Tibial nerve (tissue), 4 donors: ENCODE measurements at regions not wholly inside any gene's neighbourhood (a gene's known extent, or its start where the extent isn't known, plus 50 kb on each side); places are given as distances from the start of the nearest gene placed in this dataset.
A peak's percentile ranks its signal among the peaks of the same experiment; 100 is the strongest.

Experiments
- DNase-seq, 2 donors: peaks; one replicate each; pipeline ENCODE4 v3.0.0-alpha.2; 2019; ENCODE audit warnings: low spot score in 2 of 2
- H3K27ac ChIP-seq, 4 donors: fragments of 200-600 bp; sonication (generic) in 3 of 4; one replicate each; pipeline ENCODE4 v1.5.1; 2017 to 2019; ENCODE audit warnings: mild to moderate bottlenecking in 1 of 4
- H3K27me3 ChIP-seq, 2 donors: fragments of 200-600 bp; sonication (generic) in 1 of 2; one replicate each; pipeline versions ENCODE4 v1.5.1 to v1.6.0; 2017 to 2019
- H3K36me3 ChIP-seq, 3 donors: fragments of 200-600 bp; sonication (generic); one replicate each; pipeline ENCODE4 v1.5.1; 2018 to 2019
- H3K4me1 ChIP-seq, 4 donors: fragments of 200-600 bp; sonication (generic) in 3 of 4; one replicate each; pipeline ENCODE4 v1.5.1; 2017 to 2019
- H3K4me3 ChIP-seq, 4 donors: fragments of 200-600 bp; sonication (generic) in 3 of 4; one replicate each; pipeline ENCODE4 v1.5.1; 2017 to 2019; ENCODE audit warnings: mild to moderate bottlenecking in 1 of 4, moderate library complexity in 1 of 4
- H3K9me3 ChIP-seq, 4 donors: fragments of 200-600 bp; sonication (generic) in 3 of 4; one replicate each; pipeline ENCODE4 v1.5.1; 2017 to 2019
- EP300 ChIP-seq, 2 donors: sonication (generic); formaldehyde crosslinking; IDR thresholded peaks; one replicate each; pipeline ENCODE4 v1.6.1; 2017; ENCODE audit warnings: antibody characterized with exemption in 2 of 2, mild to moderate bottlenecking in 1 of 2
- POLR2A ChIP-seq, 2 donors: fragments of 450-650 bp; IDR thresholded peaks; one replicate each; pipeline ENCODE4 v1.6.1; 2017; ENCODE audit warnings: antibody characterized with exemption in 2 of 2, mild to moderate bottlenecking in 2 of 2, moderate library complexity in 2 of 2
- WGBS, 2 donors: methylation state at CpG; one replicate each; pipeline ENCODE4 v1.1.5; 2018; 5-methylcytosine and 5-hydroxymethylcytosine counted together
- TF ChIP-seq, protein P1 (sequence below), 5 experiments: fragments of 200-600 bp in 3 of 5; fragments of 450-650 bp in 2 of 5; sonication (generic) in 3 of 5; IDR thresholded peaks; one replicate each; pipeline ENCODE4 v1.5.1; 2016 to 2019; ENCODE audit warnings: antibody characterized with exemption in 5 of 5, mild to moderate bottlenecking in 3 of 5, moderate library complexity in 2 of 5

DNA sequence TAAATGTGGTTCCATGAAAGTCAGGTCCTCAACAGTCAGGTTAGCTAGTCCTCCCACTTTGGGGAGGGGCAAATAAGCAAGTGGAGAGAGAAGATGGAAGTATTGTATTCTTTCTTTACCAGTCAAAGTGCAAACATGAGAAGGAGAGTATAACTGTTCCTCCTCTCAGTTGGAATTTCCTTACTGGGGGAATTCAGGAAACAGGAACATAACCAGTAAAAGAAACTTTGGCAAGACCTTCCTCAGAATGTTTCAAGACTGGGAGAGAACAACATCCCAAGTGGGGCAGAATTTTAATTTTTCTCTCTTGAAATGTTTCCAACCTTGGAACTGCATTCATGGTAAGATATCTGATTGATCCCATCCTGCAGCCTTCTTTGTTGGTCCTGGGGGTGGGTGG lies 552.4 kb upstream of the TNP1 start:
- no peak for DNase-seq
- no peak for TF ChIP-seq EP300 (IDR thresholded peaks at IDR 0.05)
- Histone ChIP-seq H3K4me1 (peaks cover 0 to 41% (median 13%) of the 10 kb centered on the region in 4 donors), H3K4me3 (no peak overlapping the region), H3K27me3 (no peaks in the 10 kb centered on the region), H3K27ac (peak overlapping the region in 3 of 4 donors; percentile 41 to 78 (median 73)), H3K36me3 (no peaks in the 10 kb centered on the region), H3K9me3 (no peaks in the 10 kb centered on the region)

DNA sequence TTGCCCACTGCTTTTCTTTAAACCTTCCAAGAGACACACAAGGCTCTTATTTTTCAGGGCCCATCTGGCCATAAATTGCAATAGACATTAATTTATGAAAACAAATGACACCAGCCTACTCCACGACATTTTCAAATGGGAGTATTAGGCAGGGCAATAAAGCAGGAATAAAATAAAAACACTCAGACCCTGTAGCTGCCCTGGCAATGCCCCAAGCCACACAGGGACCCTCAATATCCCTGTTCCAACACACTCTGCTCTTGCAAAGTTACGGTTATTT lies 550.8 kb upstream of the TNP1 start:
- TF ChIP-seq POLR2A (IDR thresholded peaks at IDR 0.05) (no peak), EP300 (IDR thresholded peaks at IDR 0.05) (no peak)
- TF ChIP-seq, protein P1, sequence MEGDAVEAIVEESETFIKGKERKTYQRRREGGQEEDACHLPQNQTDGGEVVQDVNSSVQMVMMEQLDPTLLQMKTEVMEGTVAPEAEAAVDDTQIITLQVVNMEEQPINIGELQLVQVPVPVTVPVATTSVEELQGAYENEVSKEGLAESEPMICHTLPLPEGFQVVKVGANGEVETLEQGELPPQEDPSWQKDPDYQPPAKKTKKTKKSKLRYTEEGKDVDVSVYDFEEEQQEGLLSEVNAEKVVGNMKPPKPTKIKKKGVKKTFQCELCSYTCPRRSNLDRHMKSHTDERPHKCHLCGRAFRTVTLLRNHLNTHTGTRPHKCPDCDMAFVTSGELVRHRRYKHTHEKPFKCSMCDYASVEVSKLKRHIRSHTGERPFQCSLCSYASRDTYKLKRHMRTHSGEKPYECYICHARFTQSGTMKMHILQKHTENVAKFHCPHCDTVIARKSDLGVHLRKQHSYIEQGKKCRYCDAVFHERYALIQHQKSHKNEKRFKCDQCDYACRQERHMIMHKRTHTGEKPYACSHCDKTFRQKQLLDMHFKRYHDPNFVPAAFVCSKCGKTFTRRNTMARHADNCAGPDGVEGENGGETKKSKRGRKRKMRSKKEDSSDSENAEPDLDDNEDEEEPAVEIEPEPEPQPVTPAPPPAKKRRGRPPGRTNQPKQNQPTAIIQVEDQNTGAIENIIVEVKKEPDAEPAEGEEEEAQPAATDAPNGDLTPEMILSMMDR (IDR thresholded peaks at IDR 0.05): no peak
- WGBS, 2 donors: 32 to 34% methylated on average over 2 of the region's 2 CpGs

DNA sequence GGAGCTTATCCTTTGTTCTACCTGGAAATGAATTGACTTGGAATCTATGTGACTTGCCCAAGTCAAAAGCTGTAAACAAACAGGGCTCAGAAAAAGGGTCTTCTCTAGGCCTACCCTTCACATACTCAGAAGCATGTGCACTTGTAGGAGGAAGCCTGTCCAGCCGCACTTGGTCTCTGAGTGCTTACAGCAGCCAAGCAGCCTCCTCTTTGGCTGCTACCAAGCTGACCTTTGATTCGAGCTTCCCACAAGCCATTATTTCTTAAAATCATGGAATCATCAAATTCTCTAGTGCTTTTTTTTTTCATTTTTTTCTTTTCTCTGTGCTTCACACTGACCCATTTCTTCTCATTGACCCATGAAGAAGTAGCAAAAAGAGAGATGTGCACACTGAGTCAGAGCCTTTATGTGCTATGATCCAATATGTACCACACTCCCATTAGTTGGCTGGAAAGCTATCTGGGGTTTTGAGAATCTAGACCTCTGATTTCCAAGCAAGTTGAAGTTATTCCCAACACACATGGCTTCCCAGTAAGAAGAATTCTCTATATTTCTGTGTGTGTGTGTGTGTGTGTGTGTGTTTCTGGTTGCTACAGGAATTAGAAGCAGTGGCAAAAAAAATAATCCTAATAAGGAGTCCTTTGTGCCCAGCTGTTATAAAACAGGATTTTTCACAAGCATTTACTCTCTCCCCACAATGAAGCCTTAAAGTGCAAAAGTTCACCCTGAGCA lies 550.3 kb upstream of the TNP1 start:
- peak overlapping the region in 3 of 4 donors; percentile 35 to 73 (median 68) for H3K27ac ChIP-seq
- H3K9me3 ChIP-seq: no peaks in the 10 kb centered on the region
- H3K27me3 ChIP-seq: no peaks in the 10 kb centered on the region
- peaks cover 0 to 41% (median 13%) of the 10 kb centered on the region in 4 donors for H3K4me1 ChIP-seq
- H3K36me3 ChIP-seq: no peaks in the 10 kb centered on the region
- WGBS, 2 donors: 24 to 35% methylated on average over 2 of the region's 2 CpGs
- TF ChIP-seq EP300 (IDR thresholded peaks at IDR 0.05): peak in 1 of 2 donors; percentile 32
- TF ChIP-seq POLR2A (IDR thresholded peaks at IDR 0.05): no peak
- H3K4me3 ChIP-seq: no peak overlapping the region
- DNase-seq: no peak

More for the DNA sequence above, 550.8 kb upstream of the TNP1 start:
- Histone ChIP-seq H3K4me1 (peaks cover 0 to 41% (median 13%) of the 10 kb centered on the region in 4 donors), H3K36me3 (no peaks in the 10 kb centered on the region), H3K9me3 (no peaks in the 10 kb centered on the region), H3K27me3 (no peaks in the 10 kb centered on the region), H3K27ac (peak overlapping the region in 2 of 4 donors; percentile 68 to 73), H3K4me3 (no peak overlapping the region)
- no peak for DNase-seq

DNA sequence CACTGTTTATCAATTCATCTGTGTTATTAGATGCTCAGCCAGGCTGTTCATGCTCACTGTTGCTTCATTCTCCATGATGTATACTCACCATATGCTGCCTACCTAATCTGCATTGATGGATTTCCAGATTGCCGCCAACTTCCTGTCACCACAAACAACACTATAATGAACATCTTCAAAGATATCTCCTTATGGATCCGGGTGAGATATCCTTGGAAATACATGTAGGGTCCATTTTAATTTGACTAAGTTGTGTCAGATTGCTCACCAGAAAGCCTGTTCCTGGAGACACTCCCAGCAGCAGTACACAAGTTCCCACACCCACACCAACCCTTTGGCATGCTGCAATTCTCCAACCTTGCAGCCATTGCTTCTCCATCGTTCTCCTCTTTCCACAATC lies 547.5 kb upstream of the TNP1 start:
- H3K36me3 ChIP-seq: no peaks in the 10 kb centered on the region
- H3K9me3 ChIP-seq: no peaks in the 10 kb centered on the region
- peaks cover 0 to 49% (median 13%) of the 10 kb centered on the region in 4 donors for H3K4me1 ChIP-seq
- TF ChIP-seq, protein P1 (IDR thresholded peaks at IDR 0.05): no peak
- TF ChIP-seq EP300 (IDR thresholded peaks at IDR 0.05) (no peak), POLR2A (IDR thresholded peaks at IDR 0.05) (no peak)
- no peak overlapping the region for H3K4me3 ChIP-seq
- DNase-seq: no peak
- H3K27me3 ChIP-seq: no peaks in the 10 kb centered on the region
- no peak overlapping the region for H3K27ac ChIP-seq
- 84 to 90% methylated on average over 3 of the region's 3 CpGs for WGBS, 2 donors

DNA sequence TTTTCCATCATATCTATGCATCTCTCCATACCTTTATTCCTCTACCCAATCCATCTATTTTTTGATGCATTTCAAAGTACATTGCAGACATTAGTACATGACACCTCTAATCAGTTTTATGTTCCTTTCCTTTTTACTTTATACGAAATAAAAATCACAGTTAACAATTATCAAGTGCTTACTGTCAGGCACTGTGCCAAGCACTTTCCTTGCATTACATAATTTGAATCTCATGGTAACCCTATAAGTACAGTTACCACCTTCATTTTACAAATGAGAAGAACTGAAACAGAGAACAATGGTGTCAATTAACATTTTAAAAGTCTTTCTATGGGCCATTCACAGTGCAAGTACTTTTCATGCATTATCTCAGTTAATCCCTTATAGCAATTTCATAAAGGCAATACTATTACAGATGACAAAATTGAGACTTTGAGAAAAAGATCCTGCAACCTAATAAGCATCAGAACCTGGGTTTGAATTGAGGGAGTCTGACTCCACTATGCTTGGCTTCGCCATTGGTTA lies 544.4 kb upstream of the TNP1 start:
- H3K4me3 ChIP-seq: no peak overlapping the region
- peaks cover 0 to 18% (median 3%) of the 10 kb centered on the region in 4 donors for H3K4me1 ChIP-seq
- no peaks in the 10 kb centered on the region for H3K9me3 ChIP-seq
- WGBS, 2 donors: 63 to 64% methylated on average over 2 of the region's 2 CpGs
- DNase-seq: no peak
- no peaks in the 10 kb centered on the region for H3K36me3 ChIP-seq
- H3K27me3 ChIP-seq: no peaks in the 10 kb centered on the region
- TF ChIP-seq, protein P1 (IDR thresholded peaks at IDR 0.05): no peak
- TF ChIP-seq POLR2A (IDR thresholded peaks at IDR 0.05) (no peak), EP300 (IDR thresholded peaks at IDR 0.05) (no peak)
- H3K27ac ChIP-seq: no peak overlapping the region

DNA sequence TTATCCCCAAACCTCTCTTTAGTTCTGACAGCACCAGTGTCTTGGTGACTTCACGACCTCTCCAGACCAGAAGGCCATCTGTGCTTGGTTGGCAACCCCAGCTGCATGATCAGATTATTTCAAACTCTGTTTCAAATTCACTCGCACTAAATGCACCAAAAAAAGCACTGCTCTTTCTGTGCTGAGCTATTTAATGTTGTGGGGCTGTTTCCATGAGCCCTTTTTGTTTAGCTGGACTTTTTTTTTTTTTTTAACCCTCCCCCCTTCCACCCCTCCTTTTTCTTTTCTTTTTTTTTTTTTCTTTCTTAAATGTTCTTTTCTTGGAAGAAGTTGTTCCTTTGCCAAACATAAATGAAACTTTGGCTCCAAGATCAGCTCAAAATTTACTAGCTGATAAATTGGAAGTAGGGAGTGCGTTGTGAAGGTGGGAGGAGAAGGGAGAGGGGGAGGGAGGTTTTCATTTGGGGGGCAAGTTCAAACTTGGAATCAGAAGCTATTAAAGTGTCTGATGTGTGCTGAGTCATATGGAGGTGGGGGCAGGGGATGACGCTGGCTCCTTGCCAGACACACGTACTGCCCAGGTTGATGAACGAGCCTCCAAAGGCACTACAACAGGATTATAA lies 543.0 kb upstream of the TNP1 start:
- no peaks in the 10 kb centered on the region for H3K36me3 ChIP-seq
- peak overlapping the region in 1 of 4 donors; percentile 32 for H3K27ac ChIP-seq

More for the DNA sequence above, 543.0 kb upstream of the TNP1 start:
- H3K4me1 ChIP-seq: peaks cover 0 to 14% (median 3%) of the 10 kb centered on the region in 4 donors
- no peak for TF ChIP-seq POLR2A (IDR thresholded peaks at IDR 0.05)
- no peak for TF ChIP-seq EP300 (IDR thresholded peaks at IDR 0.05)
- TF ChIP-seq, protein P1 (IDR thresholded peaks at IDR 0.05): no peak
- no peak for DNase-seq
- H3K4me3 ChIP-seq: no peak overlapping the region
- WGBS, 2 donors: 16 to 25% methylated on average over 6 of the region's 6 CpGs
- H3K9me3 ChIP-seq: no peaks in the 10 kb centered on the region
- no peaks in the 10 kb centered on the region for H3K27me3 ChIP-seq
